UCSD-AML1 (cell line): ENCODE measurements at regions not wholly inside any gene's neighbourhood (a gene's known extent, or its start where the extent isn't known, plus 50 kb on each side); places are given as distances from the start of the nearest gene placed in this dataset.

Experiments
- DNase-seq: peaks from one replicate; lab custom pipeline; 2025; ENCODE audit not compliant: unreplicated experiment; lab: John Stamatoyannopoulos, UW

DNA sequence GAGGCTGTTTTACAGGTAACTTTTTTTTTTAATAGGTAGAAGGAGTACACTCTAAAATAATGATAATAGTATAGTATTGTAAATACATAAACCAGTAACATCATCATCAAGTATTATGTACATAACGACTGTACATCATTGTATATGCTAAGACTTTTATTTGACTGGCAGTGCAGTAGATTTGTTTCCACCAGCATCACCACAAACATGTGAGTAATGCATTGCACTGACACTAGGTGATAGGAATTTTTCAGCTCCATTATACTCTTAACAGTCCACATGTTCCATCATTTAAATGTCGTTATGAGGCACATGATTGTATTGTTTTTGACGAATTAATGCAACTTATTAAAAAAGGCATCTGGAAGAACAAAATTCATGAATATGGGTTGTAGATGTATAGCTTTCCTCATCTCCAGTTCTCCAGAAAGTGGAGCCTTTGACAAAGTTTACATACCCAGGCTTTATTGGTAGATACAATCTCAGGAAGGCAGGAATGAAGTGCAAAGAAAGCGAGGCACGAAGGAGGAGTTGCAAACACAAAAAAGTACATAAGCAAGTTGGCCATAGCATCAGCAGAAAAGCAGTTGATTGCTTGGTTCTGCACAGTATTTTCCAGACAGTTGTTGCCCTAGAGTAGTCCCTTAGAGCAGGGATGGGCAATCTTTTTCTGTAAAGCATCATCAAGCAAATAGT, 336.9 kb upstream of the NR3C2 start:
- no peak for DNase-seq

DNA sequence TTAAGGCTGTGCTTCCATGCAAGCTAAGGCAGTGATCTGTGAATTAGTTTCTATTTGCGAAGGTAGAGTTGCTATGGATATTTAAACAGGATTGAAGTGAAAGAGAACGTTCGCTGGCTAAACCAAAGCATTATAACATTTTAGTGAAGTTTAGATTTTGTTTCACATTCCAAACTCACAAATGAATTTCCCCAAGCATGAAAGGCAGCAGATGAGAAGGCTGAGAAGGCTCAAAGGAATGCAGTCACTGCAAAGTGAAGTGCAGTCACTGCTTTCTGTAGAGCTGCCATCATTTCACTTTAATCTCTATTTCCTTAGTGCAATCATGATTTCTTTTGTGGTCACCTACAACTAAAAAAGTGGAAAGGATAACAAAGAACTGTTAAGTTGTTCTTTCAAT, 334.7 kb upstream of the NR3C2 start:
- no peak for DNase-seq

DNA sequence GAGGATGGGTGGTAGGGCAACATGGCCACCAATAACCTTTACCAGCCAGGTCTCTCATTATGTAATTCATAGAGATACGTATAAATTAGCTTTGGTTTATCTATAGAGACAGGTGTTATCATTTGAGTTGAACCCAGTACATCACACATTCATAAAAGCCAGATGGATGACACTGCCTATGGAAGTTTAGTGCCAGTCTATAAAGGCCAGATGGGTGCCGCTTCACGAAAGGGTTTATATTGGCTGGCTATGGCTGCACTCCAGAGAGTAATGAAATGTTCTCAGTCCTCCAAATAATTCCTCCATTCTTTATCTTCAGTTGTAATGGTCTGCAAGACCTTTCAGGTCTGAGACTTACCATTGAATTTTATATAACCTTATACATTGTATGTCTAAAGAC, 331.9 kb upstream of the NR3C2 start:
- no peak for DNase-seq

DNA sequence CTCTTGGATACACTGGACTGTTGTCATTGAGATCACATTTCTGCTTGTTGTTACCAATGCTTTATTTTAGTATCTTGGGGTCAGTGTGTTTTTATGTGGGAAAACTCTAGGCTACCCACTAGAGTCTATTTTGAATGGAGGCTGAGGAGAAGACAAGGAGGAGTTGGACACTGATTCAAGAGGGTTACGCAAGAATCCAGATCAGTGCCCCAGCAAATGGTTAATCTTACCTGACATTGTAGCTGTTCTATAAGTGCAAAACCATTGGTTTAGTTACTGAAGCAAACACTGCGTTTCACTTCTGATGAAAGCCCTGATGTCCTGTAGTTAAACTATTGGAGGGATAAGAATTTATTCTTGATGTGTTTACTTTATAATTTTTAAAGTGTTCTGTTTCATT, 331.1 kb upstream of the NR3C2 start:
- no peak for DNase-seq

DNA sequence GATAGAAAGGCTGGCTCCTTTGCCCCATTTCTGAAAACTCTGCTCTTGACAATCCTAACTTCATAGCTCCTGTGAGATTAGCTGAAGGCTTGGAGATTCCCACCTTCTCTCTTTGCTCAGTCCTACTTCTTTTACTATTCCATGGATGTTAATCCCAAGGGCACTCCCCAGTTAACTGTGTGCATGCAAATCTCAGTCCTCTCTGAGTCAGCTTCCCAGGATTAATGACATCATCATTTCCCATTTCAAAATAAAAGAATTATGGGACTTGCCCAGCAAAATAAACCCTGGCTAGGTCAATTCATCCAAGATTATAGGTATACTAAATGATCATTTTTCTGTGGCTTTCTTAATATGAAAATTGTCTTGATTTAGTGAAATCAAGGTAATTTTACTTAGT, 328.6 kb upstream of the NR3C2 start:
- DNase-seq = no peak

DNA sequence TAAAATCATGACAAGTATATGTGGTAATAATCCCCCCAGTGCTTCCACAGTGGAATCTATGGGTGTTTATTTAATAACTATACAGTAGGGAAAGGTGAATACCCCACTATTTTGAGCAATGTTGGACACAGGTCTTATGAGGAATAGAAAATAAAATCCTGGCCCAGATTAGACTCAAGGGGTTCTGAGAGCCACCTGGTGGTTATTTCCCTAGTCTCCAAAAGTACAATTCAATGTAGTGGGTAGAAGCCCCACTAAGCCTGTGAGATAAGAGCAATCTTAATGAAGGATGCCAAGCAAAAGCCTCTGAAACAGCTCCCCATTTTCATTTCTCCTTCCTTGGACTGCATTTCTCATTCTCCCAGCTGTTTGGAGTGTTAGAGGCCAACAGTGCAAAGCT, 328.2 kb upstream of the NR3C2 start:
- DNase-seq = no peak

DNA sequence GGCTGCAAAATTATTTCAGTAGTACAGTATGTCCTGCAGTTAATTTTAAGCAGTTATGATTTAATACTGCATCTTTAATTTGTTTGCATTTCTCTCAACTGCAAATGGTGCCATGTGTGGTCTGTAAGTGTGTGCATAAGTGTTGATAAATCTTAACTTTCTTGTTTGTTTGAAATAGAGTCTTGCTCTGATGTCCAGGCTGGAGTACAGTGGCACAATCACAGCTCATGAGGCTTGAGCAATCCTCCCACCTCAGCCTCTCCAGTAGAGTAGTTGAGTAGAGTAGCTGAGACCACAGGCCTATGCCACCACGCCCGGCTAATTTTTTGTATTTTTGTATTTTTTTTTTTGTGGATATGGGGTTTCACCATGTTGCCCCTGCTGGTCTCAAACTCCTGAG, 322.5 kb upstream of the NR3C2 start:
- no peak for DNase-seq

DNA sequence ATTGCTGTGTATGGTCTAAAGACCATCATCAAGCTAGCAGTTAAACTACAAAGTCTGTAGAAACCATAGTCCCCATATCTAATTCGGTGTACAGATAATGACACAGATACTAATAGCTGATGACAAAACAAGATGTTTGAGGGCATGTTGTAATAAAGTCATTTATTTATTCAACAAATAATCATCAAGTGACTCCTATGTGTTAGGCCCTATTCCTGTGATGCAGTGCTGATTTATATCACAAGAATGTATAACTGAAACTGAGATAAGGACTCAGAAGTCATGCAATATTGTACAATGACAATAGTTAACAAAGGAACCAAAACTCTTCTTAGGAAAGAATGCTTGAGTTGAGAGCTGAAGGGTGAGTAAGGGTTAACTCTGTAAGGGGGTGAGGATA, 315.0 kb upstream of the NR3C2 start:
- DNase-seq = no peak

DNA sequence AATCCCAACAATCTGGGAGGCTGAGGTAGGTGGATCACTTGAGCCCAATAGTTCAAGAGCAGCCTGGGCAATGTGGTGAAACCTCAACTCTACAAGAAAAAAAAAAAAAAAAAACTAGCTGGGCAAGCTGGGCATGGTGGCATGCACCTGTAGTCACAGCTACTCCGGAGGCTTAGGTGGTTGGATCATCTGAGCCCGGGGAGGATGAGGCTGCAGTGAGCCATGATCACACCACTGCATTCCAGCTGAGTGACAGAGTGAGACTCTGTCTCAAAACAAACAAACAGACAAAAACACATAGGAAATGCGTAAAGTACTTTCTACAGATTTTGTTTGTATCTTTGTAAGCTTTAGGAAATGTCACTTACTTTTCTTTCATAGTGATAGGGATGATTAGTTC, 307.2 kb upstream of the NR3C2 start:
- no peak for DNase-seq

DNA sequence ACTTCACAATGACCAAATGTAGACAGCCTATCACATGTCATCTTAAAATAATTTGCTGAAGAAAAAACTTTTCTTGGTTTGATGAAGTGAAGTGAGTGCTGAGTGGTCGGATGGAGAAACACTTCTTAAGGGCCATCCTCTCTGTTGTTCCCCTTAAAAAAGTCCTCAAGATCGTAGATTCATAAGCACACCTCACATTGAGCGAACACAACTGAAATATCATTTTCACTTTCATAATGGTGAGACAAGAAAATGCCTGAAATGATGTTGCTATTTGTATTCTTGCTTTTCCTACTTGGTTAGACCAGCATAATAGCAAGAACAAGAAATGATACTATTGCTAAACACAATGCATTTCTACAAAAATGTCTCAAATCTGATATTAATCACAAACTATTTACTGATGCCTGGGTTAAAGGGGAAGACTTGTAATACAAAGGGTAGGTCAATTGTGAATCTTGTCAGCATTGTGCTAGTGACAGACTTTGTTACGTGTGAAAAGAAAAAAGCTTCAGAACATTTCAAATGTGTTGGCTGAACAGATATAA, 305.6 kb upstream of the NR3C2 start:
- DNase-seq = no peak

DNA sequence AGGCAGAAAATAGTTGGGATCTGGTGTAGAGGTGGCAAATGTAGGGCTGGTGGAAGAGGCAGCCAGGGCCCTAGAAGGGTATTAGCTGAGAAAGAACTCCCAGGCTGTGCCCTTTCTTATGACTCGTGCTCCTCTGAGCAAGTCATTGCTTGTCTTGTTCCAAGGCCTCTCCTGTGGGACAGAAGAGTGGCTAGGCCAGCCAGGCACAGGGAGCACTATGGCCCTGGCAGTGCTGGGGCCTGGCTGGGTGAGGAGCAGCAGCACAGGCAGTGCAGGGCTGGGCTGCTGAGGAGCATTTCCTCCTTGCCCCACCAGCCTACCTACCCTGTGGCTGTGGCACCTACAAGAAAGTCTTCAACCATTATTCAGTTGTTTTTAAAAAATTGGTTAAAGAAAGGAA, 298.5 kb upstream of the NR3C2 start:
- DNase-seq = no peak

DNA sequence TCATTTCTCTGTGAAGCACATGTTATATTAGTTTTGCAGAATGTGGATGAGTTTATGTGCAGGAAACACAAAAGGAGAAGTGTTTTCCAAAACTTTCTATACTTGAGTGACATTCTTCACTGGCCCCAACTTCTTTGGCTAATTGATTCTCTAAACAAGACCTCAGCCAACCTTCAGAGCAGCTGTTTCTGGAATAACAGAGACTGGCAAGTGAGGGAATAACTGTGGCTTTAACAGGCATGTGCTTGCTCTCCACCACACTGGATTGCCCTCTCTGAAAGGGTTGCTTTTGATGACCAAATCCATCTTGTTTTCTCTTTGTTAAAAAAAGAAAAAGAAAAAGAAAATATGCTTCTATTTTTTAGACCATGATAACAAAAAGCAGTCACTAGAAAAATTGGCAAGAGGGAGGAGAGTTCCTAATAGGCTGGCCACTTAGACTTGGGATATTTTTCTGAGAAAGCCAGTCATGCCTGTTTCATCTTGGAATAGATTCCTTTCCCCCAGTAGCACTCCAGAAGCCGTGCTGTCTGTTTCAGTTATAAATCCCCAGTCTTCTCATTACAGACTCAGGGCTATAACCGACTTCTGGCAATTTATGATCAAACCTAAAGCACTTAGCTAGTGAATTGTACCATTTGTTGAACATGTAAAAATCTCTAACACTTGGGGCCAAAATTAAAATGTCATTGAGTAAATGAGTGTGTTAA, 295.0 kb upstream of the NR3C2 start:
- no peak for DNase-seq

DNA sequence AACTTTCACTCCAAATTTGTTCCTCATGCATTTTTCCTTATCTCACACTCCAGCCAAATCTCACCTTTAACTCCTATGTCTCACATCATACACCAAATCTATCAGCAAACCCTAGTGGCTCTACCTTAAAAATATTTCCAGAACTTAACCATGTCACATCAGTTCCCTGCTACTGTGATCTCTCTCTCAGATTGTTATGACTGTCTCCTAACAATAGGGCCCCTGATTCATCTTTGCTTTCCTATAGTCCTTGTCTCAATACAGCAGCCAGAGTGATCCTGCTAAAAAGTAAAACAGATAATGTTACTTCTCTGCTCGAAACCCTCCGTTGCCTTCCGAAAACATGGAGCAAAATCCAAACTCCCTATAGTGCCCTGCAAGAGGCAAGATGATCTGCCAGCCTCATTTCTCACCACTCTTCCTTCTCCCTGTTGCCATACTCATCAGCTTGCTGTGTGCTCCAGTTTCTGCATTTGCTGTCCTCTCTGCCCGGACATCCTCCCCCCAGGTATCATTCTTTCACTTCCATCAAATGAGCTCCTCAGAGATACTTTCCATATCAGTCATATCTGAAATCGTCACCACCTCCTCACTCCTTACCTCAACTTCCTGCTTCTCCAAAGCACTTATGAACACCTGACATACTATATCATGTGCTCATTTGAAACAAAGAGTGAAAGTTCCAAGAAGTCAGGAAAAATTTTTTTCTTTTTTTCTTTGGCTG, 293.4 kb upstream of the NR3C2 start:
- no peak for DNase-seq

DNA sequence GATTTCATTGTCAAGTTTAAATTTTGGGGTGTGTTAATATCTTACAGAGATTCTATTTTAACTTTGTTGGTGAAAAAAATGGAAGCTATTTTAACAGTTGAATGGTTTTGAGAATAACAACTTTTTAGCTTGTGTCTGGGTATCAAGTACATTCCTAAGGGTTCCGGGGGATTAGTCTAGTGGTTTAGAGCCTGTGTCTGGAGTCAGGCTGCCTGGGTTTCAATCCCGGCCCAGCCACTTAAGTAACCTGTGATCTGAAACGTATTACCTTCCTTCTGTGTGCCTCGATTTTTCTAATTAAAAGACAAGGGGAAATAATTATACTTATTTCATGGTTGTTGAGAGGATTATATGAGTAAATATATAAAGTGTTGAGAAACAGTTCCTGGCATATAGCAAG, 288.6 kb upstream of the NR3C2 start:
- DNase-seq = no peak

DNA sequence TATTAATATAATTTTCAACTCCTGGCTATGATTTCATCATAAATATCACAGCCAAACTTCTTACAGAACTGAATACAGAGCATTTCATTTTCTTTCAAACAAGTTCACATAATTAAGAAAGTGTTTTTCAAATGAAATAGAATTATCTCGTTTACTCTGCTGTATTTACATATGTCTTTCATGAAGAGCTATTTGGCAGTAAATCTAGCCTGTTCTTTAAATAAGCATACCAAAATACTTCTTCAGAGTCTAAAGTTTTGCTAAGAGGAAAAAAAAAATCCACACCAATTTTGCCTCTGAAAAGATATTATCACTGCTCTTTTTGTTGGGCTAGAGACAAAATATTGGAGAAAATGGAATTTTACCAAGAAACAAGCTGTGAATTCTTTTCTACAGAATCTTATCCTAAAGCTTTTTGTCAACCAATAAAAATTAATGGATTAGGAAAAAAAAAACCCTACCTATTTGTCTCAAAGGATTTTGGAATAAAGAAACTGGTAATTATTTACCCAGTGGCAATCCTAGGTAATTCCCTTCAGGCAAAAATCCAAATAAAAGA, 287.9 kb upstream of the NR3C2 start:
- DNase-seq = no peak

DNA sequence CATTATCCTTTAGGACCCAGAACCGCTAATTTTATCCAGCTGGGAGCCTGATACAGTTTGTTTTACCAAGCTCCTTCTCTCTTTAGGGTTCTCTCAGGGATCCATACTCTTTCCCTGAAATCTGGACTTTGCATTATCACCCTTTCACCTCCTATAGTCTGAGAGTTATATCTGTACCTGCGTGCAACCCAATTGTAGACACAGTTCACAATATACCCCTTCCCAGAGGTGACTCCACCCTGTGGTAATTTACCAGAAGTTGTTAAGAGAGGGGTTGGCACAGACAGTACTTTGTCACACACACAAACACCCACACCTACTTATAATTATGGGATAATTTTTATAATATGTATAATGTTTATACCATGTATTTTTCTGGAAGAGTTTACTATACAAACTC, 275.8 kb upstream of the NR3C2 start:
- no peak for DNase-seq

DNA sequence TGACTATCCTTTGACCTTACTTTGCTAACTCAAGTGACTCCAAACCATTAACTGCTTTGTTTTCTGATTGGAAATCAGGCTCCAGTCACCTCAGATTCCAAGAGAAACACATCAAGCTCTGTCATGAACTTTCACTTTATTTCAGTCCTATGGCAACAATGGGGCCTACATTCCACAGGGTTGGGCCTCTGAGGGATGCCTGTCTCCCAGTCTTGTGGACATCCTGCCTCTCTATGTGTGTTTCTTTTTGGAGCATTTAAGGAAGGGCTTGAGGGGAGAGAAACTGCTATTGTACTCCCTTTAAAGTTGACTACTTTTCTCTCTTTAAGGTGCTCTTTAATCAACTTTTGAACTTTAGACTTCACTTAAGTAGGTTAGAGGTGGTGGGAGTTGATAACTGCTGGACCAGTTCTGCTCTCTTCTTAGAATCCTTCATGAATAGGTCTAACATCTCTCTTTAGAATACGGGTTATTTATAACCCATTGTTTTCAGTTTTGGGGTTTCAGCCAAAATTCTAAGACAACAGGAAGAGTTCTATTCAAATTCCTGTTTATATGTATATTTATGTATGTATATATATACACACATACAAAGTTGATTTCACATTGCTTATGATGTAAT, 274.3 kb upstream of the NR3C2 start:
- DNase-seq = no peak

DNA sequence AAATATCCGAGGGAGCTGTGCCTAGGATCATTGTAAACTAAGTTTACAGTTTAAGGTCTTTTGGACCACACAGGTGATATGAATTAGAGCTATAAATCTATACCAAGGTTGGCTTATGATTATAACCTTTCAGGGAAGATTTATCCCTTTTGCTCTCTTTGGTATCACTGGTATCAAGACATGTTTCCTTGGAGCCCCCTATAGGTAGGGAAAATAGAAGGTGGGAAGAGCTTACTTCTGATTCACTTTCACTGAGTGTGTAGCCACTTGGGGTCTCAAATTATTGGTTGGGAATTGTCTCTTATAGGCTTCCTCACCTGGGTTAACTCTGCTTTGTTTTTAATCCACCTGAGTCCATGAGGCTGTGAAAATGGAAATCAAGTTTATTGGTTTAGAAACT, 262.1 kb upstream of the NR3C2 start:
- DNase-seq = no peak

DNA sequence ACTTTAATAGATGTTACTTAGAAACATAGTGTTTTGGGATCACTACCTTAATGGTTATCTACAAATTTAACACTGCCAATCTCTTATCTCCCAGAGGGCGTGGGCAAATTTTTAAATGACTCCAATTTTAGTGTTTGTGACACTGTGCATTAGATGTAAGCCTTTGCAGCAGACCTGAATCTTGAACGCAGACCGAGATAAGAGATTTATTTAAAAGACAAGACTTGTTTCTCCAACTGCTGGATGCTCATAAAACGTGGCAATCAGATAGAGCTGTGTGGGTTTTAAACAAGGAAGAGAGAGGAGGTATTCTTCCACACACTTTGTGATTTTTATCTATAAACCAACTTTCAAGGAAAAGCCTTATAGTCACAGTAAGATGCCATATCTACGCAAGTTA, 252.5 kb upstream of the NR3C2 start:
- no peak for DNase-seq

DNA sequence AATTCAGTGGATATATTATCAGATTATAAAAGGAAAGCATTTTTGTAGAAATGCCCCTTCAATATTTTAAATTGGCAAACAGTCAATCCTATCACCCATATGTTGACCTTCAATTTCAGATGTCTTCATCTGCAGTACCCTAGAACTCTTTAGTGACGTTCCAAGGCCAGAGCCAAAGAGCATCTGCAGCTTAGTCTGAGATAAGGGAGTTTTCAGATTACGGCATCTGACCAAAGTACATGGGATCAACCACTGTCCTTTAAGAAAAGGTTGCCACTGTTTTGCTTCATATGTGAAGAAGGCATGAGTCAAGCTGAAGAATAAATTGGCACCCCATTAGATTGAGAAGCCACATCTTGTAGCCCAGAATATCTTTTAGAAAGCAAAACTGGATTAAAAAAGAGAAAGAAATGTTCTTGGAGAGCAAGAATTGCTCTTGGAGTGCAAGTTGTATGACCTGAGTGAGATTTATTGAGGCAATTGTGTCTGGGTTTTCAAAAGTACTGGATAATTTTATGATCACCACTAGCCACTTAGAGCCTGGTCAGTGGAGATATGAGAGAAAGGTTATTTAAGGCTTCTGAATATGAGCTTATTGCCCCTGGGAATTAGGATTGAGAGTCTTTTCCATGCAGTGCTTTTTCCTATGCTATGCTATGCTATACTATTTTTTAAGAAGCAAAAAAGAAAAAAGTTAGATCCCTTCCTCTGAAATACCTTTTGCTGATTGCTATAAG, 251.9 kb upstream of the NR3C2 start:
- DNase-seq = no peak

DNA sequence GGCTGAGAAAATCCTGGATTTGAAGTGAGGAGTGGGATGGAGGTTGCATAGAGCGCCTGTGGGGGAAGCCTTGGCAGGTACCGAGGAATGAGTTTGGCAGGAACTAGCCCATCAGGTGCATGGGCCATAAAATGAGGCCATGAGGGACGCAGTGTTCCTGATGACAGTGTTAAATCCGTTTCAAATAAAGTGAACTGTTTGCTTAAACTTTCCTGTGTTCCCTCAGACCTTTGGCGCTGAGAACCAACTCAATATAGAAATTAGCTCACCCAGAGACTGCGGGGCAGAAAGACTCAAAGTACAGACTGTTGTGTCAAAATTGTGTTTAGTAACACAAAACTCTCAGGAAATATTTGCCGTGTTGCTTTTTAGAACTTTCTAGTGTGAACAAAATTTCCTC, 250.0 kb upstream of the NR3C2 start:
- DNase-seq = no peak
